Activated T-cell treated with anti-CD3 and anti-CD28 coated beads for 1 hour (primary cell): ENCODE measurements at regions not wholly inside any gene's neighbourhood (a gene's known extent, or its start where the extent isn't known, plus 50 kb on each side); places are given as distances from the start of the nearest gene placed in this dataset.
"Not testable (repeated sequence)": the region's sequence is repeated elsewhere in the genome, so short reads cannot be mapped to it uniquely, and the experiment has no call there.

ENCODE experiments used
- DNase-seq: peaks from one replicate; pipeline ENCODE4 v3.0.0-alpha.2; 2020; ENCODE audit warnings: low read depth

DNA sequence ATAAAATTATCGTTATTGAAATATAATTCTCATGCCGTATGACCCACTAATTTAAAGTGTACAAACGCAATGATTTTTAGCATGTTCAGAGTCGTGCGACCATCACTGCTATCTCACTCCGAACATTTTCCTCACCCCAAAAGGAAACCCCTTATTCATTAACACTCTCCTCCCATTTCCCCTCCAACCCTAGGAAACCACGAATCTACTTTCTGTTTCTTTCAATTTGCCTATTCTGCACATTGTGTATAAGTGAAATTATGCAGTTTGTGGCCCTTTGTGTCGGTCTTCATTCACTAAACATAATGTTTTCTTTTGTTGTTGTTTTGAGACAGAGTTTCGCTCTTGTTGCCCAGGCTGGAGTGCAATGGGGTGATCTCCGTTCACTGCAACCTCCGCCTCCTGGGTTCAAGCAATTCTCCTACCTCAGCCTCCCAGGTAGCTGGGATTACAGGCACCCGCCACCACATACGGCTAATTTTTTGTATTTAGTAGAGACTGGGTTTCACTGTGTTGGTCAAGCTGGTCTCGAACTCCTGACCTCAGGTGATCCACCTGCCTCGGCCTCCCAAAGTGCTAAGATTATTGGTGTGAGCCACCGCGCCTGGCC, 99.7 kb upstream of the ZNF217 start:
- DNase-seq = no peak

DNA sequence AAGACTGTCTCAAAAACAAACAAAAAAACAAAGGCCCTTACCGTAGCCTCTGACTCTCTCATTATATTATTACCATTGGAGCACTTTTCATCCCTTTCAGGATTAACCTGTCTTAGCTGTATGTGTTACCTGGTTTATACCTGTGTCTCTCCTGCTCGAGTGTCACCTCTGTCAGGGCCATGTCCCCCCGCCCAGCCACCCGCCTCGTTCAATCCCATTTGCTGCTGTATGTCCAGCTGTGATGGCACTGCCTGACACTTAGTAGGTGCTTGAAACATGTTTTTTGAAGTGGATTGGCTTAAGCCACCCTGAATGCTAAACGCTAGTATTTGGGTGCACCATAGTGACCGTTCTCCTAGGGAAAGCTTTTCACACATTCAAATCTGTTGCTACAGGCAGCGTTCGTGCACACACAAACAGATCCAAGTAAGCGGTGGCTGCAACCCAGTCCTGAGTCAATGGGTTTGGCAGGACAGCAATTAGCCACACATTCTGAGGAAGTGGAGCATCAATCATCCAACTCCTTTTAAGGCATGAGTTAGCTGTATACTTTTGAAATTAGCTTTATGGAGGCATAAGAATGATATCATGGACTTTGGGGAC, 98.9 kb upstream of the ZNF217 start:
- no peak for DNase-seq

DNA sequence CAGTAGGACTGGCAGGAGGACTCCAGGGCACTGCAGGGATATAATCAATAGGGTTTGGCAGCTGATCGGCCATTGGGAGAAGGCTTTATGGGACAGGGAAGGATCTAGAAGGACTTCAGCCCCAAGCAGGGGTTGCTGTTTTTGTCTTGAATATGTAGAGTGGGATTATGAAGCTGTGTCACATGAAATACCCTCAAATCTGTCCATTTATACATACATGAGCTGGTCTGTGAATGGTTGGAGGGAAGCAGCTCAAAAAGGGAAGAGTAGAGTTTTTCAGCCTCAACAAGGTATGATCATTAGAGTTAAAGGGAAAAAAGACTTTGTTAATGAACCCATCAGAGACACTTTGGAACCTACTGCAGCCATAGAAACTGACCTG, 98.2 kb upstream of the ZNF217 start:
- no peak for DNase-seq

DNA sequence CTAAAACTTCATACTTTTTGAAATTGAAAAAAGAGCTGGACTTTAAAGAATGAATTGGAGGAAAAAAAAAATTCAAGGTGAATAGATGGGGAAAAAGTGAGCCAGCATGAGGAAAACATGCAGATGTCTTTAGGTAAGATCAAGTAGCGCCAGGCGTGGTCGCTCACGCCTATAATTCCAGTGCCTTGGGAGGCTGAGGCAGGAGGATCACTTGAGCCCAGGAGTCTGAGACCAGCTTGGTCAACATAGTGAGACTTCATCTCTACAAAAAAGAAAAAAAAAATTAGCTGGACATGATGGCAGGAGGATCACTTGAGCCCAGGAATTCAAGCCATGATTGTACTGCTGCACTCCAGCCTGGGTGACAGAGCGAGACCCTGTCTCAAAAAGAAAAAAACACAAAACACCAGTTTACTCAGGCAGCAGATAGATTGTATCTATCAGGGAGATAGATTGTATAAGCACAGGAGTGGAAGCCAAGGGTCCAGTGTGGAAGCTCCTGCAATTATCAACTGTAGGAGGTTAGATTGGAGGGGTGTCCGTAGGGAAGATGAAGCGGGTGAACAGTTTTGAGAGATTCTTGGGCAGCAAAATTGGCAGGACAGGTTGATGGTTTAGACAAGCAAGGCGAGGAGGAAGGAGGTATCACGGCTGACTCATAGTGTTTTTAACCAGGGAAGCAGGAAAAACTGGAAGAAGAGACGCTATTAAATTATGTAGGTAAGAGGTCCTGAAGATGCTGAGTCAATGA, 97.6 kb upstream of the ZNF217 start:
- DNase-seq = no peak

DNA sequence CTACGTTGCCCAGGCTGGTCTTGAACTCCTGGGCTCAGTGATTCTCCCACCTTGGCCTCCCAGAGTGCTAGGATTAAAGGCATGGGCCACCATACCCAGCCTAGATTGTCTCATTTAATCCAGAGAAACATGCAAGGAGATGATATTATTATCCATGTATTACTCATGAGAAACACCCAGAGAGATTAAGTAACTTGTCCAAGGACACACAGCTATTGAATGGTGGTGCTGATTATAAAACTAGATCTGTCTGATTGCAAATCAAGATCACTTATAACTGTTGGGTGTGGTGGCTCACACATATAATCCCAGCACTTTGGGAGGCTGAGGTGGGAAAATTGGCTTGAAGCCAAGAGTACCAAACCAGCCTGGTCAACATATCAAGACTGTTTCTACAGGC, 94.4 kb upstream of the ZNF217 start:
- DNase-seq = no peak

DNA sequence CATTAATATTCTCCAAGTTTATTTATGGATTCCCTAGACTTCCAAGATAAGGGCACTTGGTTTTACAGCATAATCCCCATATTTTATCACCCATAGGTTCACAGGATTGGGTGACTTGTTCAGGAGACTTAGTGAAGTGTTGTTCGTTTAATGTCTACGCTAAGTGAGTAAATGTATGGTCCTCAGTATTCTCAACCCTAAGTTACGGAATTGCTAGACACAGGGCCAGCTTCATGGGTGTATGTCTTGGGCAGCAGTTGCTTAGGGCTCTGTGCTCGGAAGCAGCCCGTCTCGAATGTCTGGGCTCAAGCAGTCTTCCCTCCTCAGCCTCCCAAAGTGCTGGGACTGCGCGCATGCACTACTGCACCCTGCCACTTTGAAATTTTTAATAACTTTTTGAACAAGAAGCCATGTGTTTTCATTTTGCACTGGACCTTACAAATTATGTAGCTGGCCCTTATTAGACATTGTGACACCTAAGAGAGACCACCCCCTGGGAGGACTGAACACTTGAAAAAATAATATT, 91.5 kb upstream of the ZNF217 start:
- no peak for DNase-seq

DNA sequence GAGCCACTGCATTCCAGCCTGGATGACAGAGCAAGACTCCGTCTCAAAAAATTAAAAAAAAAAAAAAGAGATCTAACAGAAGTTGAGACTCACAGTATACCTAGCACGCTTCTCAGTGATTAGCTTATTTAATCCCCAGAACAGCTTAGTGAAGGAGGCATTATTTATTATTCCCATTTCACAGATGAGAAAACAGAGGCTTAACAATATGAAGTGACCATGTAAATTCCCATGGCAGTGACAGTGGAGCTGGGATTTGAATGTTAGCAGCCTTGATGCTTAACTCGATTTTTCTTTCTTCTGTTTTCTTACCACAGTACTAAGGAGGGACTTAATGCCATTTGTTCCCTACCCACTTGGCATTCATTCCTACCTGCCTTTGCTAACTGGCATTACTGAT, 89.9 kb upstream of the ZNF217 start:
- DNase-seq = no peak

DNA sequence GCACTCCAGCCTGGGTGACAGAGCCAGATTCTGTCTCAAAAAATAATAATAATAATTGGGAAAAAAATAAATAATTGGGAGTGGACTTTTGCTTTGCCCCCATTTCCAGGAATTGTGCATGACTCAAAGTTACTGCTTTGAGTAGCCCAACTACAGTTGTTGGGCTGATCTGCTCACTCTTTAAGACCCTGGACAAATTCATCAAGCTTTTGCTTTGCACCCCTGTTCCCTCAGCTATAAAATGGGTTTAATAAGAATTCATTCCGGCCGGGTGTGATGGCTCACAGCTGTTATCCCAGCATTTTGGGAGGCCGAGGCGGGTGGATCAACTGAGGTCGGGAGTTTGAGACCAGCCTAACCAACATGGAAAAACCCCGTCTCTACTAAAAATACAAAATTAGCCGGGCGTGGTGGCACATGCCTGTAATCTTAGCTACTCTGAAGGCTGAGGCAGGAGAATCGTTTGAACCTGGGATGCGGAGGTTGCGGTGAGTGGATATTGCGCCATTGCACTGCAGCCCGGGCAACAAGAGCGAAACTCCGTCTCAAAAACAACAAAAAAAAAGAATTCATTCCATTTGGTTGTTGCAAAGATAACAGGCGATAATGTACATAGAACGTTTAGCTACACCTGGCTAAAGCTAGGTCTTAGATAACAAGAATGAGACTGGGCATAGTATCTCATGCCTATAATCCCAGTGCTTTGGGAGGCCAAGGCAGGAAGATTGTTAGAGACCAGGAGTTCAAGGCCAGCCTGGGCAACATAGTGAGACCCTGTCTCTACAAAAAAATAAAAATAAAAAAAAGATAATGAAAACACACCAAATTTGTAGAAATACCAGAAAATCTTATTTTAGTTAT, 87.9 kb upstream of the ZNF217 start:
- DNase-seq = no peak

DNA sequence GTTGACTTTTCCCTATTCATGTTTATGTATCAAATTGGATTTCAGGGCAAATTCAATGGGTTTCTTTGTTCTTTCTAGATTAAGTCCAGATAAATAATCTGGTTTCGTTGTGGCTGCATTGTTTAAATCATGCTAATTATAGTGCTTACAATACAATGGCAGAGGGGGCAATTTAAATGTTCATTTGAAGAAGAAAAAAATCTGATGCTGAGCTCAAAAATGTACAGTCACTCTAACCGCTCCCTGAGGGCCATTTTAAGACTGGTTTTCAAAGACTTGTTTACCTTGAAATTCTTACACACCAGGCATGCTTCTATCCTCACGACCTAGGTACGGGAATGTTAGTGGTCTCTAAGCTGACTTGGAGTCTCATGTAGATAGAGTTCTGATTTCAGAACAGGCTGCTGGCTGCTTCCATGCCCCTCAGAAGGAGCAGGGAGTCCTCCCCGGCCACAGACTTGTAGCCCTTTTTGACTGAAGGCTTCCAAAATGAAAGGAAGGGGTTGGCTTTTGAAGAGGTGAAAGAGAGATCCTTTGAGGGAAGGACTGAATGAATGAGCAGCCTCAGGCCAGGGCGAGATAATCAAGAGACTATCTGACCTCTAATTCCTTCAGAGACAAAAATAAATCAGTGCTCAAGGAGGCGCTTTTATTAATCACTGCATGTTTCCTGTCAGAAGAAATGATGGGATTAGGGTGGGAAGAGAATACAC, 86.1 kb upstream of the ZNF217 start:
- DNase-seq = no peak

DNA sequence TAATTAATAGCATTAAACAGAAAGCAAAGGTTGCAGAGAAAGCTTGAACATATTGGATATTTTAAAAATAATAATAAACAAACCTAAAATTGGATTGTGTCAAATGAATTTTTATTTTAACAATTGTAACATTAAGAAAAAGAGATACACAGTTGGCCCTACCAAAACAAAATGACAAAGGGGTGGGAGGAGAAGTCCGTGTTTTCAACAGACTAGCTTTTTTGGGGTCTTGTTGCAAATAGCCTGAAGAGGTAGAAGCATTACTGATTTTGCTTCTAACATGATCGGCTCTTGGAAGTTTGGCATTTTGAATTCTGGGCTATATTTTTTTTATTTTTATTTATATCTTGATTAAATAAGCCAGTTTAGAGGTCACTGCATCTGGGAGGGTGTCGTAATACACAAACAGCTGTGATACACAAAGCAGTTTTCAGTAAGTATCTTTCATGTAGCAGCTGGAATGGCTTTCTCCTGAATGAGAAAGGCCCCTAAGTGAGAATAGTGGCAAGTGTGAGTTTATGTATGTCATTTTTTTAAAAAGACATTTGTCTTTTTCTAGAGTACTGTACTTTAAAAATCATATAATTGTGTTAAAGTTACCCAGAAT, 85.5 kb upstream of the ZNF217 start:
- DNase-seq = no peak

DNA sequence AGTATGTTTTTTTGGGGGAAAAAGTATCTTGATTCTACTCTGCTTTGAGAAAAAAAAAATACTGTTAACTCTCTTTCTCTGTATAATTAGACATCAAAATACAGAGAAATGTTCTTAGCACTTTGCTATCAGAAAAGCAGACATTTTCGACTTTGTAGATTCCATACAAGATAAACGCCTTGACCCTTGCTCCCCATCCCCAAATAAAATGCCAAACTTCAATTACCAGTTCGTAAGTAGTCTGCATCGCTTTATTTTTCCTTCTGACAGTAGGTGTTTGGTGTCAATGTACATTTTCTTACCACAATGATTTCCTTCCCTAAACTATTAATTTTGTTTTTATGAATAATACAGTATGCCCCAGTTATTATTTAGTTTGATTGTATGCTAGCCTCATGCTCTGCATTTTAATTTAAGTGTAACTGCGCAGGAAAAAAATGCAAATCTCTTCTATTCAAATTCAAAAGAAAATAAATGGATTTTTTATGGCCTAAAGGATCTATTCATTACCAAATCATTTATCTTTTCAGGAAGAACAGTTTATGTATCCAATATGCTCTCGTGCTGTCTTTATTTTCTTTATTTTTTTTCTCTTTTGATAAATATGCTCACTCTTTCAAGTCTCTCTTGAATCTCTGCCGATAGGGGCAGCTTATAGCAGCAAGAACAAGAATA, 84.8 kb upstream of the ZNF217 start:
- no peak for DNase-seq

DNA sequence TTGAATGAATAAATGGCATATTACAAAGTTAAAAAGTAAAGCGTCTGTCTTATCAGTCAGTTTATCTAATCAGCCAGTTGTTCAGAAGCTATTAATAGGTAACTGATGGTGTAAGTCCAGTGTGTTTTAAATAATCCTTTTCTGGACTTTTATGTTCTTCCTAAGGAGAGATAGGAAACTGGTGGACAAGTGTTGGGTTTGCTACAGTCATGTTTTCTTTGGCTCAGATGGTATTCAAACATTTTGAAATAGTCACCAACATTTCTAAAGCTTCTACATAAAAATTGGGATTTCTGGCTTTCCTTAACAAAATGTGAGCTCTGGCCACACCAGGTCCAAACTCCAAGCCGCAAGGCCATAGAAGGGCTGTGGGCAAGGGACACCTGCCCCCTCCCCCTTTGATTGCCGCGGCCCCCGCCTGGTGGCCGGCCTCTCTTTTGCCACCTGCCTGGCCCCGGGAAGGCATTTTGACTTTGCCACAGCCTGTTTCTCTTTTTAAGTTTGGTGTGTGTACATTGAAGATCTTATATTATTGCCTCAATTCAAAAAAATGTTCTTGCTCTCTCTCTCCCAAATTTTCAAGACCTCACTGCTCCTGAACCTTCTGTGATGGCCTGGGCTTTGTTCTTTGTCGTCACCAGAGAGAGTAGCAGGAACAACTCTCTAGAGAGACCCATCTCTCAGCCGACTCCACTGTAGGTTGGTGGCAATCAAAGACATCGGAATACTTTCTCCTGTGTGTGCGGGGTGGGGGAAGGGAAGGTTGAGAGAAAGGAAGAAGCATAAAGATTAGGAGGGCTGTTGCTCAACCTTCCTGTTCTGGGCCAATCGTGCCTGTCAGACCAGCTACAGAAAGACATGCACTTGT, 84.0 kb upstream of the ZNF217 start:
- peak; percentile 17 for DNase-seq

DNA sequence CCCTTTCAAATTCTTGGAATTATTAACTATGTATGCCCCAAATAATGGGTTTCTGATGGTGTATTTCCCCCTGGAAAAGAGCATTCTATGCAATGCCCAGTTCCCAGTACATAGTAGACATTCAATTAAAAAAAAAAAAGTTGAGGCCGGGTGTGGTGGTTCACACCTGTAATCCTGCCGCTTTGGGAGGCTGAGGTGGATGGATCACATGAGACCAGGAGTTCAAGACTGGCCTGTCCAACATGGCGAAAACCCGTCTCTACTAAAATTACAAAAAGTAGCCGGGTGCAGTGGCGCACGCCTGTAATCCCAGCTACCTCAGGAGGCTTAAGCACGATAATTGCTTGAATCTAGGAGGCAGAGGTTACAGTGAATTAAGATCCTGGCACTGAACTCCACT, 83.3 kb upstream of the ZNF217 start:
- no peak for DNase-seq

DNA sequence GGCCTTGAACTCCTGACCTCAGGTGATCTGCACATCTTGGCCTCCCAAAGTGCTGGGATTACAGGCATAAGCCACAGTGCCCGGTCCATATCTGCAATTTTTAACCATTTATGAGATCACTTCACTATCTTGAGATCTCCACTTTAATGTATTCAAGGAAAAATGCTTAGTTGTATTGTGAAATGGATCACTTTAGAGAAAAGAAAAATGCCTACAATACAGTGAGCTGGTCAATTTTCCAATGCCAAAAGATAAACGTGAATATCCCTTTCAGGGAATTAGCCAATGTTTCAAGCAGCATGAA, 82.8 kb upstream of the ZNF217 start:
- no peak for DNase-seq

DNA sequence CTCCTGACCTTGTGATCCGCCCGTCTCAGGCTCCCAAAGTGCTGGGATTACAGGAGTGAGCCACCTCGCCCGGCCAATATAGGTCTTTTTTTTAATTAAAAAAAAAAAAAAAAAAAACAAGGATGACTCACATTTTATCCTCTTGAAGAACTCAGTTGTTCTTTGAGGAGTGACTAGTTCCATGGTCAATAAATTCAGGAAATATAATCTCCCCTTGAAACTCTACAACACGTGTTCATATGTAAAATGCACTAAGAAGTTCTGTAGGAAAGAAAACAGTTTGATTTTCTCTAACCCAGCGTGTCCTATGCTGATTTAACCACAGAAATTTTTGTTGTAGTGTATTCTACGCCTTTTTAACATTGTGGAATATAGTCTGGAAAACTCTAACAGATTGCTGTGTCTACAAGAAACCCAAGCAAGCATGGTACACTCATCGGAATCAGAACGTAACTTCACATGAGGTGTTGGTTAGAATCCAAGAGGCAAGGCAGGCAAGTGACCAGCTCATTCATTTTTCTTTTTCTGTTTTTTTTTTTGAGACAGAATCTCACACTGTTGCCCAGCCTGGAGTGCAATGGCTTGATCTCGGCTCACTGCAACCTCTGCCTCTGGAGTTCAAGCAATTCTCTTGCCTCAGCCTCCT, 79.0 kb upstream of the ZNF217 start:
- no peak for DNase-seq

DNA sequence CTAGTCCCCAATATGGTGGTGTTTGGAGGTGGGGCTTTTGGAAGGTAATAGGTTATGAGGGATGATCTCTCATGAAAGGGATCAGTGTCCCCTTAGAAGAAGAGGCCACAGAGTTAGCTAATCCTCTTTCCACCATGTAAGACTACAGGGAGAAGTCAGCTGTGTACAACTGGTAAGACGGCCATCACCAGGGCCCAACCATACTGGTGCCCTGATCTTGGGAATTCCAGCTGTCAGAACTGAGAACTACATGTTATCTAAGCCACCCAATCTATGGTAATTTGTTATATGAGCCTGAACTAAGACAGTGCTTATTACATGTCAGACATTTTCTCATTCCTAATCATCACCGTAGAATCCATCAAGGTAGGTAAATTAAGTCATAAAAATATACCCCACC, 77.7 kb upstream of the ZNF217 start:
- DNase-seq = no peak

DNA sequence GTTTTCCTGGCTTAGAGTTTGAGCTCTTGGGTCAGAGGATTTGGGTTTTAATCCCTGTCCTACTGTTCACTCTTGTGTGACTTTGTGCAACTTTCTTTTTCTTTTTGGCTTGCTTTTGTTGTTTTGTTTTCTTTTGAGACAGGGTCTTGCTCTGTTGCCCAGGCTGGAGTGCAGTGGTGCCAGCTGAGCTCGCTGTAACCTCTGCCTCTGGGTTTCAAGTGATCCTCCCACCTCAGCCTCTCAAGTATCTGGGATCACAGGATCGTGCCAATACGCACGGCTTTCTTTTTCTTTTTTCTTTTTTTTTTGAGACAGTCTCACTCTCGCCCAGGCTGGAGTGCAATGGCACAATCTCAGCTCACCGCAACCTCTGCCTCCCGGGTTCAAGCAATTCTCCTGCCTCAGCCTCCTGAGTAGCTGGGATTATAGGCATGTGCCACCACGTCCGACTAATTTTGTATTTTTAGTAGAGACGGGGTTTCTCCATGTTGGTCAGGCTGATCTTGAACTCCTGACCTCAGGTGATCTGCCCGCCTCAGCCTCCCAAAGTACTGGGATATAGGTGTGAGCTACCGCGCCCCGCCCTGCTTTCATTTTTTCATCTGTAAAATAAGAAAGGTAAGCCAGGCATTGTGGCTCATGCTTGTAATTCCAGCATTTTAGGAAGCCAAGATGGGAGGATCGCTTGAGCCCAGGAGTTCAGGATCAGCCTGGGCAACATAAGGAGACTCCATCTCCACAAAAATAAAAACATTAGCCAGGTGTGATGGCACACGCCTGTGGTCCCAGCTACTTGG, 76.1 kb upstream of the ZNF217 start:
- not testable (repeated sequence) for DNase-seq

DNA sequence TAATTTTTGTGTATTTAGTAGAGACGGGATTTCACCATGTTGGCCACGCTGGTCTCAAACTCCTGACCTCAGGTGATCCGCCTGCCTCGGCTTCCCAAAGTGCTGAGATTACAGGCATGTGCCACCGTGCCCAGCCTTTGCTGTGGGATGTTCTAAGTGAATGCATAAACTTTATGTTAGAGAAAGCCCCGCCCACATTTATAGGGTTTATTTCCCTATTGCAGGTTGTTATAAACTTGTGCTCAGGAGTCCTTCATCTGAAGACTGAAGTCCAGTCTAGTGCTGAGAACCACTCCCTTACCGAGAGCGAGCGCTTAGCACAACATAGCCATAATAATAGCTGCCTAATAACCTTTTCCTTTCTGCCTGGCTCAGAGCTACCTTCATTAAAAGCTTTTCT, 75.4 kb upstream of the ZNF217 start:
- DNase-seq = no peak

DNA sequence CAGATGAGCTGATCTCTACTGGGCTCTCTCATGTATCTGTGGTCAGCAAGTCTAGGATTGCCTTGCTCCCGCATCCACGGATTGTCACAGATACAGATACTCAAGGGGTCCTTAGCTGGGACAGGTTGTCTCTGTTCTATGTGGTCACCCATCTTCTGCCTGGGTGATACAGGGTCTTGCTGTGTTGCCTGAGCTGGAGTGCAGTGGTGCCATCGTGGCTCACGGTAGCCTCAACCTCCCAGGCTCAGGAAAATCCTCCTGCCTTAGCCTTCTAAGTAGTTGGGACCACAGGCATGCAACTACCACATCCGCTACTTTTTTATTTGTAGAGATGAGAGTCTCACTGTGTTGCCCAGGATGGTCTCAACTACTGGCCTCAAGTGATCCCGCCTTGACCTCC, 72.5 kb upstream of the ZNF217 start:
- no peak for DNase-seq
